ENCODE measurements at regions not wholly inside any gene's neighbourhood (a gene's known extent, or its start where the extent isn't known, plus 50 kb on each side); places are given as distances from the start of the nearest gene placed in this dataset.

DNA sequence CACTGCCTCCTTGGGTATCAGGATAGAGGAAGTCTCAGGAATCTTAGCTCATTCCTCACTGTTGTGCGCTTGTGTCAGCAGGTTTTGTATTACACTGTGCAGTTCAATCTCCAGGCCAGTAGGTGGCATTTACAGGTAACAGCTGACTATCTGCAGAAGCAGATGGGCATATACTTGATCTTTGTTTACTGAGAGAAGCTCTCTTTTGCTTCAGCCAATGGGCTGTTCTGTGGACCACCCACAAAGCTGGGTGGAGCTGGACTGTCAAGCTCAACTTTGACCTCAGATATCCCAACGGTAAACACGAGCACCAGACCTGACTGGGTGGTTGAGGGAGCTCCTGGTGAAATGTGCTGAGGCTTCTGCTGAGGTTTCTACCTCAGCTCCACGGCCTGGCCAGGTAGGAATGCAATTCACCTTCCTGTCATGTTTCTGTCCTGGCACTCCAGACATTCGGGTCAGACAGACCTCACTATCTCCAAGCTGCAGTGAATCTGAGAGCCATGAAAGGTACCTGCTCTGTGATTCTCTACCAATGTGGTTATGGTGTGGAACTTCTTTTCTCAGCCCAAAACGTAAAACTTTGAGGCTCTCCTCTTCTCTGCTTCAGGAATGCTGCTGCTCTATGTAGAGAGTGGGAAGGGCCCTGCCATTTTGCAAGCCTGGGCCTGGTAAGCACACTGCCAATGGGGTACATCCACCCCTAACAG, 167.9 kb upstream of the ACTBL2 start (continued):
- TF ChIP-seq RXRA (IDR thresholded peaks at IDR 0.05; ENCODE audit: insufficient read depth, low read depth, low read length) (no peak), SP2 (IDR thresholded peaks at IDR 0.05; ENCODE audit: low read length) (no peak), CREB1 (IDR thresholded peaks at IDR 0.05) (no peak), ZNF274 (IDR thresholded peaks at IDR 0.05; ENCODE audit: borderline replicate concordance, extremely low read depth, low read length) (no peak), TAF7 (optimal IDR thresholded peaks at IDR 0.05; ENCODE audit: borderline replicate concordance, low read depth, low read length) (no peak), CTBP2 (IDR thresholded peaks at IDR 0.05; ENCODE audit: borderline replicate concordance, insufficient read depth, insufficient read length, low read length) (no peak), CEBPB (IDR thresholded peaks at IDR 0.05; ENCODE audit: low read depth, low read length) (no peak), SIN3A (conservative IDR thresholded peaks at IDR 0.05 in 1 of 2, IDR thresholded peaks at IDR 0.05 in 1 of 2; ENCODE audit: low read depth in 1 of 2, low read length in 2 of 2) (peak in 1 of 2 experiments; percentile 51; a peak in 1 of 4 replicates), SRF (IDR thresholded peaks at IDR 0.05; ENCODE audit: low read depth, low read length) (no peak), CHD2 (IDR thresholded peaks at IDR 0.05; ENCODE audit: low read length) (no peak; the same call in 1 of the 2 replicates), RNF2 (IDR thresholded peaks at IDR 0.05; ENCODE audit: borderline replicate concordance, low read depth, low read length, missing control alignments, poor library complexity, severe bottlenecking) (no peak), HDAC6 (IDR thresholded peaks at IDR 0.05; ENCODE audit: low read depth, low read length) (no peak), SP4 (IDR thresholded peaks at IDR 0.05; ENCODE audit: low read length) (no peak), EP300 (IDR thresholded peaks at IDR 0.05; ENCODE audit: borderline replicate concordance in 1 of 2, low read depth in 2 of 2, low read length in 2 of 2) (no peak), TBP (IDR thresholded peaks at IDR 0.05; ENCODE audit: low read depth, low read length) (no peak), CHD1 (IDR thresholded peaks at IDR 0.05; ENCODE audit: low read depth, low read length) (no peak), HDAC2 (IDR thresholded peaks at IDR 0.05; ENCODE audit: borderline replicate concordance in 1 of 2, low read depth in 2 of 2, low read length in 2 of 2) (no peak), POU5F1 (IDR thresholded peaks at IDR 0.05; ENCODE audit: low read depth, low read length) (no peak), SIRT6 (IDR thresholded peaks at IDR 0.05; ENCODE audit: low read length) (no peak)
- TF ChIP-seq, protein P1, sequence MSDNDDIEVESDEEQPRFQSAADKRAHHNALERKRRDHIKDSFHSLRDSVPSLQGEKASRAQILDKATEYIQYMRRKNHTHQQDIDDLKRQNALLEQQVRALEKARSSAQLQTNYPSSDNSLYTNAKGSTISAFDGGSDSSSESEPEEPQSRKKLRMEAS (IDR thresholded peaks at IDR 0.05), result no peak
- TF ChIP-seq, protein P2, sequence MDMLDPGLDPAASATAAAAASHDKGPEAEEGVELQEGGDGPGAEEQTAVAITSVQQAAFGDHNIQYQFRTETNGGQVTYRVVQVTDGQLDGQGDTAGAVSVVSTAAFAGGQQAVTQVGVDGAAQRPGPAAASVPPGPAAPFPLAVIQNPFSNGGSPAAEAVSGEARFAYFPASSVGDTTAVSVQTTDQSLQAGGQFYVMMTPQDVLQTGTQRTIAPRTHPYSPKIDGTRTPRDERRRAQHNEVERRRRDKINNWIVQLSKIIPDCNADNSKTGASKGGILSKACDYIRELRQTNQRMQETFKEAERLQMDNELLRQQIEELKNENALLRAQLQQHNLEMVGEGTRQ (IDR thresholded peaks at IDR 0.05; ENCODE audit: low read length), result no peak
- TF ChIP-seq, protein P3, sequence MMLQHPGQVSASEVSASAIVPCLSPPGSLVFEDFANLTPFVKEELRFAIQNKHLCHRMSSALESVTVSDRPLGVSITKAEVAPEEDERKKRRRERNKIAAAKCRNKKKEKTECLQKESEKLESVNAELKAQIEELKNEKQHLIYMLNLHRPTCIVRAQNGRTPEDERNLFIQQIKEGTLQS (IDR thresholded peaks at IDR 0.05; ENCODE audit: insufficient read depth, low read depth, low read length), result no peak

Measured in H1 (cell line).